HCT116 (cell line): ENCODE measurements at regions not wholly inside any gene's neighbourhood (a gene's known extent, or its start where the extent isn't known, plus 50 kb on each side); places are given as distances from the start of the nearest gene placed in this dataset.

Source experiments
- ATAC-seq: fragments of 200-7000 bp; cut with Tn5 transposase; 2 replicates; pipeline ENCODE4 v1.9.1; 2020; ENCODE audit warnings: mild to moderate bottlenecking, moderate library complexity
- BruUV-seq: library from RNA; stranded (reverse); fragments of 400-500 nt; replicated peaks from 2 replicates; lab custom pipeline; 2021; lab: Mats Ljungman, UMichigan
- CTCF ChIA-PET: fragments of 300-600 bp; sonication (Branson Sonifier 250); formaldehyde crosslinking; loops from one replicate; lab custom pipeline; 2021; ENCODE audit warnings: antibody characterized with exemption; lab: Charles Lee
- POLR2A ChIA-PET: fragments of 300-600, 350-600 bp; sonication (Branson Sonifier 250); formaldehyde crosslinking; loops from one replicate; lab custom pipeline; 2021; ENCODE audit warnings: antibody characterized with exemption; lab: Charles Lee
- RAD21 ChIA-PET, 2 experiments: fragments of 300-600 bp; sonication (Branson Sonifier 250); formaldehyde crosslinking; loops; one replicate each; lab custom pipeline; 2023; ENCODE audit warnings: low total read pairs in 2 of 2; ENCODE audit not compliant: uncharacterized antibody in 2 of 2, unreplicated experiment in 2 of 2, low non-redundant PET in 1 of 2; lab: Charles Lee
- DNase-seq: peaks from one replicate; pipeline ENCODE4 v3.0.0-alpha.2; 2010; ENCODE audit warnings: low read depth, low spot score
- H2AFZ ChIP-seq: fragments of 200-600 bp; shearing (Covaris generic), sonication (generic); 2 replicates; pipeline ENCODE4 v1.6.1; 2017; ENCODE audit warnings: low read depth, mixed run types, mixed read lengths, antibody characterized with exemption, low read length; ENCODE audit not compliant: poor library complexity, severe bottlenecking
- H3K27ac ChIP-seq: 2 replicates; pipeline ENCODE4 v1.5.1; 2012; ENCODE audit warnings: low read depth, low read length
- H3K27me3 ChIP-seq: fragments of 200-600 bp; sonication (generic); 2 replicates; pipeline ENCODE4 v1.6.1; 2016; ENCODE audit warnings: mixed run types, low read length, mixed read lengths; ENCODE audit not compliant: insufficient read depth
- H3K36me3 ChIP-seq, 2 experiments: fragments of 200-500 bp in 1 of 2; fragments of 200-600 bp in 1 of 2; sonication (Bioruptor generic) in 1 of 2; sonication (generic) in 1 of 2; 2 replicates each; pipeline versions ENCODE4 v1.5.1 to v1.6.1; 2014 to 2016; ENCODE audit warnings: low read length in 2 of 2, inconsistent platforms in 1 of 2, mixed read lengths in 1 of 2, mixed run types in 1 of 2; ENCODE audit not compliant: insufficient read depth in 2 of 2, control insufficient read depth in 1 of 2
- H3K4me1 ChIP-seq, 2 experiments: fragments of 200-600 bp in 1 of 2; sonication (generic) in 1 of 2; 2 replicates each; pipeline versions ENCODE4 v1.5.1 to v1.6.1; 2012 to 2017; ENCODE audit warnings: low read length in 2 of 2, inconsistent platforms in 1 of 2, mild to moderate bottlenecking in 1 of 2, mixed read lengths in 1 of 2, mixed run types in 1 of 2, moderate library complexity in 1 of 2; ENCODE audit not compliant: insufficient read depth in 2 of 2, control insufficient read depth in 1 of 2
- H3K4me2 ChIP-seq: fragments of 200-600 bp; sonication (generic); 2 replicates; pipeline ENCODE4 v1.6.1; 2017; ENCODE audit warnings: mixed run types, low read length, mixed read lengths
- H3K4me3 ChIP-seq, 2 experiments: fragments of 200-600 bp in 1 of 2; sonication (generic) in 1 of 2; replicated peaks in 1 of 2; 2 replicates each; pipeline ENCODE4 v1.5.1; 2011 to 2016; ENCODE audit warnings: low read length in 2 of 2, control low read depth in 1 of 2, low read depth in 1 of 2, mild to moderate bottlenecking in 1 of 2, mixed read lengths in 1 of 2, mixed run types in 1 of 2
- H3K79me2 ChIP-seq: fragments of 200-600 bp; sonication (generic); 2 replicates; pipeline ENCODE4 v1.6.1; 2017; ENCODE audit warnings: mild to moderate bottlenecking, mixed run types, low read length, moderate library complexity, mixed read lengths; ENCODE audit not compliant: insufficient read depth
- H3K9ac ChIP-seq: fragments of 200-600 bp; sonication (generic); 2 replicates; pipeline ENCODE4 v1.6.1; 2016; ENCODE audit warnings: low read length, mixed read lengths
- H3K9me2 ChIP-seq: fragments of 200-600 bp; sonication (generic), shearing (Covaris generic); 2 replicates; pipeline ENCODE4 v1.6.1; 2017; ENCODE audit warnings: mixed run types, mild to moderate bottlenecking, moderate library complexity; ENCODE audit not compliant: insufficient read depth
- H3K9me3 ChIP-seq, 2 experiments: fragments of 200-500 bp in 1 of 2; fragments of 200-600 bp in 1 of 2; sonication (Bioruptor generic) in 1 of 2; sonication (generic) in 1 of 2; 2 replicates each; pipeline ENCODE4 v1.6.1; 2014 to 2017; ENCODE audit warnings: low read length in 2 of 2, mixed read lengths in 2 of 2, inconsistent platforms in 1 of 2, low read depth in 1 of 2, mild to moderate bottlenecking in 1 of 2, mixed run types in 1 of 2, moderate library complexity in 1 of 2; ENCODE audit not compliant: control insufficient read depth in 1 of 2, insufficient read depth in 1 of 2
- H4K20me1 ChIP-seq: fragments of 200-600 bp; sonication (generic), shearing (Covaris generic); 2 replicates; pipeline ENCODE4 v1.6.1; 2017; ENCODE audit warnings: mixed run types, mild to moderate bottlenecking, moderate library complexity; ENCODE audit not compliant: insufficient read depth
- ATF3 ChIP-seq: IDR thresholded peaks from 2 replicates; pipeline ENCODE4 v1.6.1; 2012
- CTCF ChIP-seq, 3 experiments: fragments of 200-600 bp in 1 of 3; sonication (generic) in 1 of 3; IDR thresholded peaks in 2 of 3; conservative IDR thresholded peaks in 1 of 3; 2 replicates each; pipeline ENCODE4 v1.5.1; 2012 to 2017; ENCODE audit warnings: low read depth in 2 of 3, low read length in 2 of 3, antibody characterized with exemption in 1 of 3, borderline replicate concordance in 1 of 3, control low read depth in 1 of 3, mild to moderate bottlenecking in 1 of 3, mixed read lengths in 1 of 3, mixed run types in 1 of 3, moderate library complexity in 1 of 3; ENCODE audit not compliant: insufficient read depth in 1 of 3
- ELF1 ChIP-seq: IDR thresholded peaks from 2 replicates; pipeline ENCODE4 v1.6.1; 2012; ENCODE audit warnings: low read depth, borderline replicate concordance
- EZH2 ChIP-seq: fragments of 200-600 bp; sonication (generic); IDR thresholded peaks from 2 replicates; pipeline ENCODE4 v1.6.1; 2017; ENCODE audit warnings: antibody characterized with exemption, mixed run types
- EZH2phosphoT487 ChIP-seq: fragments of 200-600 bp; IDR thresholded peaks from 2 replicates; pipeline ENCODE4 v1.6.1; 2018; ENCODE audit warnings: antibody characterized with exemption, borderline replicate concordance
- MAX ChIP-seq: IDR thresholded peaks from 2 replicates; pipeline ENCODE4 v1.6.1; 2012
- POLR2A ChIP-seq: IDR thresholded peaks from 2 replicates; pipeline ENCODE4 v1.7.0; 2011; ENCODE audit warnings: borderline replicate concordance; ENCODE audit not compliant: insufficient read depth, insufficient read length; ENCODE audit errors: extremely low read depth
- POLR2AphosphoS5 ChIP-seq: IDR thresholded peaks from 2 replicates; pipeline ENCODE4 v1.6.1; 2011; ENCODE audit warnings: mild to moderate bottlenecking, low read depth, low read length, moderate library complexity
- RAD21 ChIP-seq: IDR thresholded peaks from 2 replicates; pipeline ENCODE4 v1.6.1; 2012; ENCODE audit warnings: low read depth, mild to moderate bottlenecking
- TCF7L2 ChIP-seq: IDR thresholded peaks from 2 replicates; pipeline ENCODE4 v1.7.0; 2011; ENCODE audit warnings: borderline replicate concordance, inconsistent platforms; ENCODE audit not compliant: insufficient read depth, insufficient read length; ENCODE audit errors: extremely low read depth
- YY1 ChIP-seq: IDR thresholded peaks from 2 replicates; pipeline ENCODE4 v1.6.1; 2011; ENCODE audit warnings: low read length, low read depth, moderate library complexity, mild to moderate bottlenecking; ENCODE audit not compliant: insufficient replicate concordance; ENCODE audit errors: extremely low read depth
- ZBTB33 ChIP-seq: IDR thresholded peaks from 2 replicates; pipeline ENCODE4 v1.6.1; 2011; ENCODE audit warnings: mild to moderate bottlenecking, low read length, moderate library complexity; ENCODE audit not compliant: insufficient replicate concordance; ENCODE audit errors: extremely low read depth
- ZFX ChIP-seq: fragments of 450-650 bp; IDR thresholded peaks from 2 replicates; pipeline ENCODE4 v1.6.1; 2017
- intact Hi-C: fragments of 100-400 bp; cut with micrococcal nuclease; formaldehyde crosslinking; loops from 2 replicates; pipeline ENCODE4 v1.10.0; 2022

GRCh38 chr6:141659582-141659981 lies 473.1 kb upstream of the GJE1 start:
- RAD21 ChIA-PET: no interaction called here
- POLR2A ChIA-PET: no interaction called here
- no peaks in the 10 kb centered on the region for H4K20me1 ChIP-seq
- intact Hi-C loops: no loop called here
- no peak for TF ChIP-seq POLR2AphosphoS5
- no peak for TF ChIP-seq ZBTB33
- TF ChIP-seq RAD21: no peak
- TF ChIP-seq ZFX: no peak
- no peak for TF ChIP-seq MAX
- no peak for TF ChIP-seq ELF1
- no peak for TF ChIP-seq ATF3
- no peak overlapping the region for H3K4me3 ChIP-seq
- H3K27ac ChIP-seq: no peak overlapping the region
- H3K36me3 ChIP-seq: no peaks in the 10 kb centered on the region
- H3K9me2 ChIP-seq: no peaks in the 10 kb centered on the region
- no peak overlapping the region for H2AFZ ChIP-seq
- no peak overlapping the region for H3K4me2 ChIP-seq
- H3K27me3 ChIP-seq: no peaks in the 10 kb centered on the region
- H3K4me1 ChIP-seq: no peaks in the 10 kb centered on the region
- DNase-seq (no peak), ATAC-seq (no peak)
- no peak overlapping the region for H3K9ac ChIP-seq
- CTCF ChIA-PET: no interaction called here
- no peaks in the 10 kb centered on the region for H3K79me2 ChIP-seq
- BruUV-seq: no TSS peak
- H3K9me3 ChIP-seq: no peaks in the 10 kb centered on the region

GRCh38 chr6:141658696-141659095 lies 474.0 kb upstream of the GJE1 start:
- H3K9me3 ChIP-seq: no peaks in the 10 kb centered on the region
- ATAC-seq (no peak), DNase-seq (no peak)
- no peaks in the 10 kb centered on the region for H4K20me1 ChIP-seq
- ChIA-PET POLR2A (no interaction called here), RAD21 (no interaction called here), CTCF (no interaction called here)
- H3K4me1 ChIP-seq: no peaks in the 10 kb centered on the region
- BruUV-seq: no TSS peak
- no peaks in the 10 kb centered on the region for H3K27me3 ChIP-seq
- no peaks in the 10 kb centered on the region for H3K36me3 ChIP-seq
- no peak overlapping the region for H3K4me3 ChIP-seq
- H2AFZ ChIP-seq: no peak overlapping the region
- H3K9me2 ChIP-seq: no peaks in the 10 kb centered on the region
- H3K9ac ChIP-seq: no peak overlapping the region
- no peaks in the 10 kb centered on the region for H3K79me2 ChIP-seq
- no peak overlapping the region for H3K4me2 ChIP-seq
- intact Hi-C loops: no loop called here
- H3K27ac ChIP-seq: no peak overlapping the region
- no peak for TF ChIP-seq POLR2A
- no peak for TF ChIP-seq EZH2phosphoT487
- no peak for TF ChIP-seq TCF7L2
- TF ChIP-seq ZBTB33: no peak
- TF ChIP-seq ELF1: no peak
- TF ChIP-seq POLR2AphosphoS5: no peak
- TF ChIP-seq EZH2: no peak
- TF ChIP-seq CTCF (IDR thresholded peaks at IDR 0.05 in 2 of 3, conservative IDR thresholded peaks at IDR 0.05 in 1 of 3; ENCODE audit: borderline replicate concordance in 1 of 3, insufficient read depth in 1 of 3, low read depth in 2 of 3, low read length in 2 of 3): no peak
- TF ChIP-seq YY1: no peak
